ENCODE measurements at regions not wholly inside any gene's neighbourhood (a gene's known extent, or its start where the extent isn't known, plus 50 kb on each side); places are given as distances from the start of the nearest gene placed in this dataset.

DNA sequence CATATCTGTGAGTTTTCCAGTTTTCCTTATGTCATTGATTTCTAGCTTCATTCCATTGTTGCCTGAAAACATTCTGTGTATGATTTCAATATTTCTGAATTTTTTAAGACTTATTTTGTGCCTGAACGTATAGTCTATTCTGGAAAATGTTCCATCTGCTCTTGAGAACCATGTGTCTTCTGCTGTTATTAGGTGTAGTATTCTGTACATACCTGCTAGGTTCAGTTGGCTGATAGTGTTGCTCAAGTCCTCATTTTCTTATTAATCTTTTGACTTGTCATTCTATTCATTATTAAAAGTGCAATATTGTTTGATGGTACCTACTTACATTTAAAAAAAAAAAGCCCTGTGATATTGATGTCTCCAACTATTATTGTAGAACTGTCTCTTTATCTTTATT is 869.8 kb upstream of the MAN1A1 start:
- intact Hi-C loops (cut with DNase I; ENCODE audit: low total_unique reads) = no loop called here
- 65 to 86% (median 75%) methylated on average over 1 of the region's 1 CpG for WGBS, 5 donors
- Histone ChIP-seq H3K27me3 (replicated peaks in 1 of 7) (no peaks in the 10 kb centered on the region), H3K4me3 (no peak overlapping the region), H3K27ac (no peak overlapping the region), H3K4me1 (no peaks in the 10 kb centered on the region), H3K36me3 (no peaks in the 10 kb centered on the region), H3K9me3 (no peaks in the 10 kb centered on the region)
- no peak for TF ChIP-seq CTCF (IDR thresholded peaks at IDR 0.05 in 8 of 11, conservative IDR thresholded peaks at IDR 0.05 in 3 of 11)
- no peak for TF ChIP-seq POLR2AphosphoS5 (IDR thresholded peaks at IDR 0.05)
- no peak for TF ChIP-seq POLR2A (IDR thresholded peaks at IDR 0.05)
- no peak for DNase-seq

GRCh38 chr6:120214088-120214499 is 864.5 kb upstream of the MAN1A1 start:
- Histone ChIP-seq H3K36me3 (no peaks in the 10 kb centered on the region), H3K9me3 (no peaks in the 10 kb centered on the region), H3K4me3 (no peak overlapping the region), H3K4me1 (no peaks in the 10 kb centered on the region), H3K27ac (no peak overlapping the region), H3K27me3 (replicated peaks in 1 of 7) (no peaks in the 10 kb centered on the region)
- no peak for DNase-seq
- intact Hi-C loops (cut with DNase I; ENCODE audit: low total_unique reads) = no loop called here
- TF ChIP-seq POLR2A (IDR thresholded peaks at IDR 0.05) (no peak), POLR2AphosphoS5 (IDR thresholded peaks at IDR 0.05) (no peak), CTCF (IDR thresholded peaks at IDR 0.05 in 8 of 11, conservative IDR thresholded peaks at IDR 0.05 in 3 of 11) (no peak)

DNA sequence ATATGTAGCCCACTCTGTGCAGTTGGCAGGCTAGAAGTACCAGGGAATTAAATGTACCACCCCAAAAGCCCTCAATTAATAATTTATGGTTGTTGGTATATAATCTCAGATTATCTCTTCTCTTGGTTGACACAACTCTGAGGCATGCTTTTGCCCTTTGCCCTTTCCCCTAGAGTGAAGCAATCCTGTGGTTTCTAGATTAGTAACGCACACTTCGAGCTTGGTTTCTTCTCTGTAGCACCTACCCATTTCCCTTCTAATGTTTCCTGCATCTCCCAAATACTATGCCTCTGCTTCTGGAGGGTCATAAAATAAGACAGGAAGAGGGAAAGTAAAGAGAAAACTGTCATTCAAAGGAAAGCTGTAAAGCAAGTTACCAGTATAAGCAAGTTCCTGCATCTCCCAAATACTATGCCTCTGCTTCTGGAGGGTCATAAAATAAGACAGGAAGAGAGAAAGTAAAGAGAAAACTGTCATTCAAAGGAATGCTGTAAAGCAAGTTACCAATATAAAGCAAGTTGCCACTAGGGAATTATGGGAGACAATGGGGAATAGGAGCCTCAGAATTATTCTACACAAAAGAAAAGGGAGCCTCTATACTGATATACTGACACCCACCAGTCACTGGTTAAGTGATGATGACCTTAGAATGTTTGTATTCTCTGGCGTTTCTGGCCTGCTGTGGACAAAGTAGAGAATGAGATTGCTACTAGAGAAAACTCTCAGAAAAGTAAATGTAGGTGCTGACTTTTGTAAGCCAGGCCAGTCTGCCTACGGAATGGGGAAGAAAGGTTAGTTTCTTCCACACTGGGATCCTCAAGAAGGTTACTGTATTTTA is 862.6 kb upstream of the MAN1A1 start:
- Histone ChIP-seq H3K9me3 (no peaks in the 10 kb centered on the region), H3K27ac (no peak overlapping the region), H3K4me1 (no peaks in the 10 kb centered on the region), H3K4me3 (no peak overlapping the region), H3K36me3 (no peaks in the 10 kb centered on the region), H3K27me3 (replicated peaks in 1 of 7) (no peaks in the 10 kb centered on the region)
- intact Hi-C loops (cut with DNase I; ENCODE audit: low total_unique reads) = no loop called here
- DNase-seq = no peak
- no peak for TF ChIP-seq POLR2A (IDR thresholded peaks at IDR 0.05)
- TF ChIP-seq CTCF (IDR thresholded peaks at IDR 0.05 in 8 of 11, conservative IDR thresholded peaks at IDR 0.05 in 3 of 11) = no peak
- no peak for TF ChIP-seq POLR2AphosphoS5 (IDR thresholded peaks at IDR 0.05)
- 41 to 51% (median 44%) methylated on average over 4 of the region's 4 CpGs for WGBS, 5 donors

- H3K27me3 ChIP-seq (replicated peaks in 1 of 7) = no peaks in the 10 kb centered on the region
Measured at GRCh38 chr6:120202878-120203277, 853.3 kb upstream of the MAN1A1 start.

More at GRCh38 chr6:120202878-120203277, 853.3 kb upstream of the MAN1A1 start:
- 74 to 96% (median 77%) methylated on average over 1 of the region's 1 CpG for WGBS, 5 donors
- TF ChIP-seq POLR2A (IDR thresholded peaks at IDR 0.05) (no peak), POLR2AphosphoS5 (IDR thresholded peaks at IDR 0.05) (no peak), CTCF (IDR thresholded peaks at IDR 0.05 in 8 of 11, conservative IDR thresholded peaks at IDR 0.05 in 3 of 11) (no peak)
- Histone ChIP-seq H3K36me3 (no peaks in the 10 kb centered on the region), H3K4me3 (no peak overlapping the region), H3K4me1 (no peaks in the 10 kb centered on the region), H3K9me3 (no peaks in the 10 kb centered on the region), H3K27ac (no peak overlapping the region)
- DNase-seq = no peak
- intact Hi-C loops (cut with DNase I; ENCODE audit: low total_unique reads) = no loop called here

Measured in spleen (tissue), 11 donors.